Chondrocyte (in vitro differentiated cells): ENCODE measurements at regions not wholly inside any gene's neighbourhood (a gene's known extent, or its start where the extent isn't known, plus 50 kb on each side); places are given as distances from the start of the nearest gene placed in this dataset.

ENCODE experiments used
- DNase-seq: peaks from one replicate; pipeline ENCODE4 v3.0.0; 2021; ENCODE audit warnings: mixed read lengths, low spot score
- H3K27ac Mint-ChIP-seq: one replicate; pipeline ENCODE4 v1.8.0; 2021; ENCODE audit warnings: mild to moderate bottlenecking, moderate library complexity, mixed read lengths; ENCODE audit not compliant: unreplicated experiment
- H3K27me3 Mint-ChIP-seq: 2 replicates; pipeline ENCODE4 v1.8.0; 2021; ENCODE audit warnings: low read depth, mixed read lengths
- H3K36me3 Mint-ChIP-seq: 2 replicates; pipeline ENCODE4 v1.8.0; 2021; ENCODE audit warnings: low read depth, mixed read lengths
- H3K4me1 Mint-ChIP-seq: 2 replicates; pipeline ENCODE4 v1.8.0; 2021; ENCODE audit warnings: low read depth, mild to moderate bottlenecking, mixed read lengths
- H3K4me3 Mint-ChIP-seq: one replicate; pipeline ENCODE4 v1.8.0; 2021; ENCODE audit warnings: mild to moderate bottlenecking, moderate library complexity, mixed read lengths; ENCODE audit not compliant: unreplicated experiment
- H3K9me3 Mint-ChIP-seq: 2 replicates; pipeline ENCODE4 v1.8.0; 2021; ENCODE audit warnings: low read depth, mixed read lengths
- CTCF ChIP-seq: fragments of 200-600 bp; sonication (generic); IDR thresholded peaks from 2 replicates; pipeline ENCODE4 v1.5.0; 2021; ENCODE audit warnings: antibody characterized with exemption, mild to moderate bottlenecking, moderate library complexity

GRCh38 chr2:139819273-139819796 is 1039.1 kb upstream of the NXPH2 start:
- no peaks in the 10 kb centered on the region for H3K27me3 Mint-ChIP-seq
- no peak overlapping the region for H3K27ac Mint-ChIP-seq
- H3K4me3 Mint-ChIP-seq = no peak overlapping the region
- H3K9me3 Mint-ChIP-seq = peaks cover 6% of the 10 kb centered on the region
- no peak for TF ChIP-seq CTCF
- H3K36me3 Mint-ChIP-seq = no peaks in the 10 kb centered on the region
- no peak for DNase-seq
- no peaks in the 10 kb centered on the region for H3K4me1 Mint-ChIP-seq

GRCh38 chr2:139814458-139814857 is 1034.3 kb upstream of the NXPH2 start:
- Mint-ChIP-seq H3K27me3 (no peaks in the 10 kb centered on the region), H3K27ac (no peak overlapping the region), H3K9me3 (no peaks in the 10 kb centered on the region), H3K4me1 (no peaks in the 10 kb centered on the region), H3K4me3 (no peak overlapping the region), H3K36me3 (no peaks in the 10 kb centered on the region)
- no peak for DNase-seq
- no peak for TF ChIP-seq CTCF

- no peak for DNase-seq
- H3K27ac Mint-ChIP-seq = no peak overlapping the region
- TF ChIP-seq CTCF = no peak
- no peaks in the 10 kb centered on the region for H3K36me3 Mint-ChIP-seq
- H3K4me1 Mint-ChIP-seq = no peaks in the 10 kb centered on the region
- H3K27me3 Mint-ChIP-seq = peaks cover 2% of the 10 kb centered on the region
- H3K4me3 Mint-ChIP-seq = no peak overlapping the region
- H3K9me3 Mint-ChIP-seq = no peaks in the 10 kb centered on the region
Measured at GRCh38 chr2:139813340-139813739, 1033.2 kb upstream of the NXPH2 start.

GRCh38 chr2:139805441-139805840 is 1025.3 kb upstream of the NXPH2 start:
- Mint-ChIP-seq H3K27me3 (peaks cover 2% of the 10 kb centered on the region), H3K4me1 (no peaks in the 10 kb centered on the region), H3K27ac (no peak overlapping the region), H3K36me3 (no peaks in the 10 kb centered on the region), H3K9me3 (peaks cover 3% of the 10 kb centered on the region), H3K4me3 (no peak overlapping the region)
- DNase-seq = no peak
- no peak for TF ChIP-seq CTCF

- Mint-ChIP-seq H3K4me3 (no peak overlapping the region), H3K9me3 (peaks cover 3% of the 10 kb centered on the region), H3K36me3 (no peaks in the 10 kb centered on the region), H3K4me1 (no peaks in the 10 kb centered on the region), H3K27ac (no peak overlapping the region), H3K27me3 (peaks cover 5% of the 10 kb centered on the region)
- no peak for DNase-seq
- TF ChIP-seq CTCF = no peak
Measured at GRCh38 chr2:139798391-139798790, 1018.2 kb upstream of the NXPH2 start.
